ENCODE measurements at regions not wholly inside any gene's neighbourhood (a gene's known extent, or its start where the extent isn't known, plus 50 kb on each side); places are given as distances from the start of the nearest gene placed in this dataset.
"Not testable (repeated sequence)": the region's sequence is repeated elsewhere in the genome, so short reads cannot be mapped to it uniquely, and the experiment has no call there.

DNA sequence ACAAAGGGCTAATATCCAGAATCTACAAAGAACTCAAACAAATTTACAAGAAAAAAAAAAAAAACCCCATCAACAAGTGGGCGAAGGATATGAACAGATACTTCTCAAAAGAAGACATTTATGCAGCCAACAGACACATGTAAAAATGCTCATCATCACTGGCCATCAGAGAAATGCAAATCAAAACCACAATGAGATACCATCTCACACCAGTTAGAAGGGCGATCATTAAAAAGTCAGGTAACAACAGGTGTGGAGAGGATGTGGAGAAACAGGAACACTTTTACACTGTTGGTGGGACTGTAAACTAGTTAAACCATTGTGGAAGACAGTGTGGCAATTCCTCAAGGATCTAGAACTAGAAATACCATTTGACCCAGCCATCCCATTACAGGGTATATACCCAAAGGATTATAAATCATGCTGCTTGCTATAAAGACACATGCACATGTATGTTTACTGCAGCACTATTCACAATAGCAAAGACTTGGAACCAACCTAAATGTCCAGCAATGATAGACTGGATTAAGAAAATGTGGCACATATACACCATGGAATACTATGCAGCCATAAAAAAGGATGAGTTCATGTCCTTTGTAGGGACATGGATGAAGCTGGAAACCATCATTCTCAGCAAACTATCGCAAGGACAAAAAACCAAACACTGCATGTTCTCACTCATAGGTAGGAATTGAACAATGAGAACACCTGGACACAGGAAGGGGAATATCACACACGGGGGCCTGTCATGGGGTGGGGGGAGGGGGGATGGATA is 222.4 kb upstream of the RUNX1 start:
- H3K36me3 ChIP-seq (replicated peaks in 1 of 2; ENCODE audit: control insufficient read depth in 1 of 2, insufficient read depth in 2 of 2, low read length in 1 of 2); H3K4me2 ChIP-seq; H3K4me1 ChIP-seq (ENCODE audit: control insufficient read depth in 1 of 2, insufficient read depth in 2 of 2, low read depth in 1 of 2, low read length in 1 of 2); POLR2A ChIA-PET; H3F3A ChIP-seq (replicated peaks; ENCODE audit: insufficient read depth); H3K4me3 ChIP-seq (ENCODE audit: low read depth in 2 of 2, low read length in 1 of 2); H2AFZ ChIP-seq (ENCODE audit: low read depth); H4K20me1 ChIP-seq (ENCODE audit: insufficient read depth); CTCF ChIA-PET; H3K27ac ChIP-seq (ENCODE audit: low read depth in 2 of 2, low read length in 1 of 2); H3K9ac ChIP-seq; H3K9me3 ChIP-seq; H3K9me2 ChIP-seq; DNase-seq; H3K79me2 ChIP-seq (ENCODE audit: insufficient read depth); H3K27me3 ChIP-seq (ENCODE audit: insufficient read depth): not testable (repeated sequence)
- 77% methylated on average over 4 of the region's 4 CpGs for whole genome bisulfite sequencing (ENCODE audit: low lambda C conversion rate)

DNA sequence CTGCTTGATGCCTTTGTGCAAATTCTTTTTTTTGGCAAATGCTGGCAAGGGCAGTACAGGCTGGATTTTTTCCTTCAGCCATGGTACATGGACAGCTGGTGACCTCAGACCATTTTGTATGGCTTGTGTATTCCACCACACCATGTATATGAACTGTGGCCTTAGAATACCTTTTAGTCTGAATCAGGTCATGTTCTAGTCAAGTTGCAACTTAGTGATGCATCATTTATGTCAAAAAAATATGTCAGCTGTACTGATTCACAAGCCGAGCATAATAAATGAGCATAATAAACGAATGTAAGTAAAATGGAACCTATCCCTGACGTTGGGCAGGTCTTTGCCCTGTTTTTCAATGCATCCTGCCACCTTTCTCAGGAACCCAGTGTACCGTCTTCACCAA is 219.7 kb upstream of the RUNX1 start:
- Histone ChIP-seq H3F3A (replicated peaks; ENCODE audit: insufficient read depth) (no peaks in the 10 kb centered on the region), H3K79me2 (ENCODE audit: insufficient read depth) (no peaks in the 10 kb centered on the region), H3K4me1 (ENCODE audit: control insufficient read depth in 1 of 2, insufficient read depth in 2 of 2, low read depth in 1 of 2, low read length in 1 of 2) (no peaks in the 10 kb centered on the region), H2AFZ (ENCODE audit: low read depth) (no peak overlapping the region), H3K27me3 (ENCODE audit: insufficient read depth) (no peaks in the 10 kb centered on the region), H3K9me3 (no peaks in the 10 kb centered on the region), H3K4me2 (no peak overlapping the region), H3K36me3 (replicated peaks in 1 of 2; ENCODE audit: control insufficient read depth in 1 of 2, insufficient read depth in 2 of 2, low read length in 1 of 2) (no peaks in the 10 kb centered on the region), H4K20me1 (ENCODE audit: insufficient read depth) (no peaks in the 10 kb centered on the region), H3K4me3 (ENCODE audit: low read depth in 2 of 2, low read length in 1 of 2) (no peak overlapping the region), H3K9ac (no peak overlapping the region), H3K9me2 (no peaks in the 10 kb centered on the region), H3K27ac (ENCODE audit: low read depth in 2 of 2, low read length in 1 of 2) (no peak overlapping the region)
- ChIA-PET CTCF (no interaction called here), POLR2A (no interaction called here)
- 53% methylated on average over 4 of the region's 4 CpGs for WGBS (ENCODE audit: low lambda C conversion rate)
- no peak for DNase-seq
- TF ChIP-seq TEAD4 (IDR thresholded peaks at IDR 0.05; ENCODE audit: borderline replicate concordance, insufficient read depth) (no peak), NRF1 (IDR thresholded peaks at IDR 0.05; ENCODE audit: low read depth, low read length) (no peak)

DNA sequence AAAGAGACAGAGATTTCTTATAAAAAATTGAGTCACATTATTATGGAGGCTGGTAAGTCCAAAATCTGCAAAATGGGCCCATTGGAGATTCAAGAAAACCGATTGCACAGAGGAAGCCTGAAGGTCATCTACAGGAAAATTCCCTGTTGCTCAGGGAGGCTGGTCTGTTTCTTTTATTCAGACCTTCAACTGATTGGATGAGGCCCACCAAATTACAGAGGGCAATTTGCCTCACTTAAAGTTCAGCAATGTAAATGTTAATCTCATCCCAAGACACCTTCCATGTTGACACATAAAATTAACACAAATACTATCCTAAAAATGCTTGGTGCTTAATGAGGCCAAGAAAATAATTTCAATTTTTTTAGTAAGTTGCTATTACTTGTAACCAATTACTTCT is 219.2 kb upstream of the RUNX1 start:
- H3K9ac ChIP-seq = no peak overlapping the region
- TF ChIP-seq, protein P1, sequence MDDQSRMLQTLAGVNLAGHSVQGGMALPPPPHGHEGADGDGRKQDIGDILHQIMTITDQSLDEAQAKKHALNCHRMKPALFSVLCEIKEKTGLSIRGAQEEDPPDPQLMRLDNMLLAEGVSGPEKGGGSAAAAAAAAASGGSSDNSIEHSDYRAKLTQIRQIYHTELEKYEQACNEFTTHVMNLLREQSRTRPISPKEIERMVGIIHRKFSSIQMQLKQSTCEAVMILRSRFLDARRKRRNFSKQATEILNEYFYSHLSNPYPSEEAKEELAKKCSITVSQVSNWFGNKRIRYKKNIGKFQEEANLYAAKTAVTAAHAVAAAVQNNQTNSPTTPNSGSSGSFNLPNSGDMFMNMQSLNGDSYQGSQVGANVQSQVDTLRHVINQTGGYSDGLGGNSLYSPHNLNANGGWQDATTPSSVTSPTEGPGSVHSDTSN (IDR thresholded peaks at IDR 0.05) = no peak
- TF ChIP-seq FOXM1 (IDR thresholded peaks at IDR 0.05; ENCODE audit: low read depth) (no peak), NRF1 (IDR thresholded peaks at IDR 0.05; ENCODE audit: low read depth, low read length) (no peak), RAD21 (IDR thresholded peaks at IDR 0.05; ENCODE audit: low read length) (no peak), MEF2A (IDR thresholded peaks at IDR 0.05; ENCODE audit: borderline replicate concordance, low read depth) (no peak), EP300 (IDR thresholded peaks at IDR 0.05; ENCODE audit: borderline replicate concordance in 1 of 2, low read depth in 1 of 2, low read length in 1 of 2) (no peak), EZH2phosphoT487 (IDR thresholded peaks at IDR 0.05; ENCODE audit: borderline replicate concordance, low read depth) (no peak), TCF12 (IDR thresholded peaks at IDR 0.05) (no peak)
- TF ChIP-seq, protein P2, sequence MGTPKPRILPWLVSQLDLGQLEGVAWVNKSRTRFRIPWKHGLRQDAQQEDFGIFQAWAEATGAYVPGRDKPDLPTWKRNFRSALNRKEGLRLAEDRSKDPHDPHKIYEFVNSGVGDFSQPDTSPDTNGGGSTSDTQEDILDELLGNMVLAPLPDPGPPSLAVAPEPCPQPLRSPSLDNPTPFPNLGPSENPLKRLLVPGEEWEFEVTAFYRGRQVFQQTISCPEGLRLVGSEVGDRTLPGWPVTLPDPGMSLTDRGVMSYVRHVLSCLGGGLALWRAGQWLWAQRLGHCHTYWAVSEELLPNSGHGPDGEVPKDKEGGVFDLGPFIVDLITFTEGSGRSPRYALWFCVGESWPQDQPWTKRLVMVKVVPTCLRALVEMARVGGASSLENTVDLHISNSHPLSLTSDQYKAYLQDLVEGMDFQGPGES (IDR thresholded peaks at IDR 0.05; ENCODE audit: low read depth, low read length) = no peak
- TF ChIP-seq, protein P3, sequence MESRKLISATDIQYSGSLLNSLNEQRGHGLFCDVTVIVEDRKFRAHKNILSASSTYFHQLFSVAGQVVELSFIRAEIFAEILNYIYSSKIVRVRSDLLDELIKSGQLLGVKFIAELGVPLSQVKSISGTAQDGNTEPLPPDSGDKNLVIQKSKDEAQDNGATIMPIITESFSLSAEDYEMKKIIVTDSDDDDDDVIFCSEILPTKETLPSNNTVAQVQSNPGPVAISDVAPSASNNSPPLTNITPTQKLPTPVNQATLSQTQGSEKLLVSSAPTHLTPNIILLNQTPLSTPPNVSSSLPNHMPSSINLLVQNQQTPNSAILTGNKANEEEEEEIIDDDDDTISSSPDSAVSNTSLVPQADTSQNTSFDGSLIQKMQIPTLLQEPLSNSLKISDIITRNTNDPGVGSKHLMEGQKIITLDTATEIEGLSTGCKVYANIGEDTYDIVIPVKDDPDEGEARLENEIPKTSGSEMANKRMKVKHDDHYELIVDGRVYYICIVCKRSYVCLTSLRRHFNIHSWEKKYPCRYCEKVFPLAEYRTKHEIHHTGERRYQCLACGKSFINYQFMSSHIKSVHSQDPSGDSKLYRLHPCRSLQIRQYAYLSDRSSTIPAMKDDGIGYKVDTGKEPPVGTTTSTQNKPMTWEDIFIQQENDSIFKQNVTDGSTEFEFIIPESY (IDR thresholded peaks at IDR 0.05; ENCODE audit: borderline replicate concordance, low read depth) = no peak
- WGBS (ENCODE audit: low lambda C conversion rate) = 64% methylated on average over 1 of the region's 1 CpG
- ChIA-PET CTCF (no interaction called here), POLR2A (no interaction called here)
- no peaks in the 10 kb centered on the region for H3K9me2 ChIP-seq
- no peaks in the 10 kb centered on the region for H3K4me1 ChIP-seq (ENCODE audit: control insufficient read depth in 1 of 2, insufficient read depth in 2 of 2, low read depth in 1 of 2, low read length in 1 of 2)
- no peaks in the 10 kb centered on the region for H3K79me2 ChIP-seq (ENCODE audit: insufficient read depth)
- no peak overlapping the region for H3K27ac ChIP-seq (ENCODE audit: low read depth in 2 of 2, low read length in 1 of 2)
- no peak overlapping the region for H3K4me3 ChIP-seq (ENCODE audit: low read depth in 2 of 2, low read length in 1 of 2)
- no peaks in the 10 kb centered on the region for H4K20me1 ChIP-seq (ENCODE audit: insufficient read depth)
- H2AFZ ChIP-seq (ENCODE audit: low read depth) = no peak overlapping the region
- H3K9me3 ChIP-seq = no peaks in the 10 kb centered on the region
- no peak overlapping the region for H3K4me2 ChIP-seq
- no peaks in the 10 kb centered on the region for H3K27me3 ChIP-seq (ENCODE audit: insufficient read depth)
- no peaks in the 10 kb centered on the region for H3F3A ChIP-seq (replicated peaks; ENCODE audit: insufficient read depth)
- no peak for DNase-seq
- no peaks in the 10 kb centered on the region for H3K36me3 ChIP-seq (replicated peaks in 1 of 2; ENCODE audit: control insufficient read depth in 1 of 2, insufficient read depth in 2 of 2, low read length in 1 of 2)

Data from SK-N-SH (cell line).